Breast epithelium (tissue), 3 donors: ENCODE measurements at regions not wholly inside any gene's neighbourhood (a gene's known extent, or its start where the extent isn't known, plus 50 kb on each side); places are given as distances from the start of the nearest gene placed in this dataset.

Experiments
- POLR2A ChIP-seq: fragments of 450-650 bp; IDR thresholded peaks from one replicate; pipeline ENCODE4 v1.6.1; 2016; ENCODE audit warnings: antibody characterized with exemption, mild to moderate bottlenecking, moderate library complexity
- TF ChIP-seq, protein P1 (sequence below), 3 donors: fragments of 450-650 bp; IDR thresholded peaks; one replicate each; pipeline ENCODE4 v1.5.1; 2016 to 2017; ENCODE audit warnings: antibody characterized with exemption in 3 of 3, mild to moderate bottlenecking in 3 of 3, moderate library complexity in 3 of 3

DNA sequence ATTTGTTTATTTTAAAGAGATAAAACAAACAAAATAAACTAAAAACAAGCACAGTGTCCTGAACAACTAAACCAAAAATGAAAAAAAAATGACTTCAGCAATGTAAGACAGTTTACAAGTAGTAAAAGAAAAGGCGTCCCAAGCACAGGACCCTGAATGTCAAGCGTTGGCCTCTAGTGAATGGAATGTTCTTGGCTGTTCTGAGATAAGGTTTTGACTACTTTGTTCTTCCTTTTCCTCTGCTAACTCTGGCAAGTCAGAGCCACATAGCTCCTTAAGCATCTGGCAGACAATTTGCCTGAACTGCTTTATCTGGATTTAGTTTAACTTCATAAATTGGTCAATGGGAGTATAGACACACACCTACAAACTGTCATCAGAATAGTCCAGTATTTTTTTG is 655.2 kb downstream of the ANXA1 start:
- TF ChIP-seq, protein P1, sequence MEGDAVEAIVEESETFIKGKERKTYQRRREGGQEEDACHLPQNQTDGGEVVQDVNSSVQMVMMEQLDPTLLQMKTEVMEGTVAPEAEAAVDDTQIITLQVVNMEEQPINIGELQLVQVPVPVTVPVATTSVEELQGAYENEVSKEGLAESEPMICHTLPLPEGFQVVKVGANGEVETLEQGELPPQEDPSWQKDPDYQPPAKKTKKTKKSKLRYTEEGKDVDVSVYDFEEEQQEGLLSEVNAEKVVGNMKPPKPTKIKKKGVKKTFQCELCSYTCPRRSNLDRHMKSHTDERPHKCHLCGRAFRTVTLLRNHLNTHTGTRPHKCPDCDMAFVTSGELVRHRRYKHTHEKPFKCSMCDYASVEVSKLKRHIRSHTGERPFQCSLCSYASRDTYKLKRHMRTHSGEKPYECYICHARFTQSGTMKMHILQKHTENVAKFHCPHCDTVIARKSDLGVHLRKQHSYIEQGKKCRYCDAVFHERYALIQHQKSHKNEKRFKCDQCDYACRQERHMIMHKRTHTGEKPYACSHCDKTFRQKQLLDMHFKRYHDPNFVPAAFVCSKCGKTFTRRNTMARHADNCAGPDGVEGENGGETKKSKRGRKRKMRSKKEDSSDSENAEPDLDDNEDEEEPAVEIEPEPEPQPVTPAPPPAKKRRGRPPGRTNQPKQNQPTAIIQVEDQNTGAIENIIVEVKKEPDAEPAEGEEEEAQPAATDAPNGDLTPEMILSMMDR (IDR thresholded peaks at IDR 0.05): no peak
- TF ChIP-seq POLR2A: no peak
